DOHH2 (cell line): ENCODE measurements at regions not wholly inside any gene's neighbourhood (a gene's known extent, or its start where the extent isn't known, plus 50 kb on each side); places are given as distances from the start of the nearest gene placed in this dataset.

ENCODE experiments used
- H3F3A ChIP-seq: fragments of 200-600 bp; sonication (generic), shearing (Covaris generic); 2 replicates; pipeline ENCODE4 v1.6.0; 2016; ENCODE audit warnings: antibody characterized with exemption, mild to moderate bottlenecking; ENCODE audit not compliant: control insufficient read depth, insufficient read depth
- H3K27ac ChIP-seq: fragments of 200-600 bp; sonication (generic); 2 replicates; pipeline ENCODE4 v1.5.1; 2014; ENCODE audit warnings: low read depth, mild to moderate bottlenecking, low read length, moderate library complexity
- H3K27me3 ChIP-seq: fragments of 200-600 bp; sonication (generic); 2 replicates; pipeline ENCODE4 v1.6.1; 2014; ENCODE audit warnings: mild to moderate bottlenecking, low read length, mixed read lengths; ENCODE audit not compliant: control insufficient read depth
- H3K36me3 ChIP-seq: fragments of 200-600 bp; sonication (generic); 2 replicates; pipeline ENCODE4 v1.6.1; 2014; ENCODE audit warnings: mild to moderate bottlenecking, low read length, moderate library complexity, mixed read lengths; ENCODE audit not compliant: control insufficient read depth
- H3K4me1 ChIP-seq: fragments of 200-600 bp; sonication (generic); 2 replicates; pipeline ENCODE4 v1.6.1; 2014; ENCODE audit warnings: mild to moderate bottlenecking, low read length, mixed read lengths; ENCODE audit not compliant: control insufficient read depth
- H3K4me2 ChIP-seq: fragments of 200-600 bp; sonication (generic); 2 replicates; pipeline ENCODE4 v1.6.0; 2014; ENCODE audit warnings: mild to moderate bottlenecking, low read length, moderate library complexity
- H3K4me3 ChIP-seq: fragments of 200-600 bp; sonication (generic); 2 replicates; pipeline ENCODE4 v1.5.1; 2014; ENCODE audit warnings: mild to moderate bottlenecking, low read length, mixed read lengths
- H3K79me2 ChIP-seq: fragments of 200-600 bp; sonication (generic); 2 replicates; pipeline ENCODE4 v1.6.1; 2014; ENCODE audit warnings: mild to moderate bottlenecking, low read length, mixed read lengths; ENCODE audit not compliant: control insufficient read depth
- H3K9me2 ChIP-seq: fragments of 200-600 bp; sonication (generic); replicated peaks from 2 replicates; pipeline ENCODE4 v1.6.1; 2014; ENCODE audit warnings: mild to moderate bottlenecking, low read length, mixed read lengths; ENCODE audit not compliant: control insufficient read depth
- H3K9me3 ChIP-seq: fragments of 200-600 bp; sonication (generic); 2 replicates; pipeline ENCODE4 v1.6.1; 2014; ENCODE audit warnings: antibody characterized with exemption, low read length, mixed read lengths; ENCODE audit not compliant: control insufficient read depth, insufficient read depth
- H4K20me1 ChIP-seq: fragments of 200-600 bp; sonication (generic); 2 replicates; pipeline ENCODE4 v1.6.0; 2014; ENCODE audit warnings: low read depth, mild to moderate bottlenecking, antibody characterized with exemption, low read length, moderate library complexity; ENCODE audit not compliant: control insufficient read depth, insufficient read depth
- CTCF ChIP-seq: fragments of 200-600 bp; sonication (generic); IDR thresholded peaks from one replicate; pipeline ENCODE4 v1.5.1; 2014; ENCODE audit warnings: antibody characterized with exemption, mild to moderate bottlenecking, low read depth, low read length; ENCODE audit not compliant: poor library complexity, severe bottlenecking
- EZH2phosphoT487 ChIP-seq: fragments of 200-600 bp; sonication (generic); IDR thresholded peaks from 2 replicates; pipeline ENCODE4 v1.6.1; 2017; ENCODE audit warnings: borderline replicate concordance, mild to moderate bottlenecking, antibody characterized with exemption, low read length, moderate library complexity, mixed read lengths

- H3K9me2 ChIP-seq = no peaks in the 10 kb centered on the region
- H3K9me3 ChIP-seq = no peaks in the 10 kb centered on the region
- H3K4me1 ChIP-seq = no peaks in the 10 kb centered on the region
- H3K79me2 ChIP-seq = no peaks in the 10 kb centered on the region
- H3K27me3 ChIP-seq = no peaks in the 10 kb centered on the region
- TF ChIP-seq EZH2phosphoT487 = no peak
- TF ChIP-seq CTCF = no peak
- no peak overlapping the region for H3K27ac ChIP-seq
- H4K20me1 ChIP-seq = no peaks in the 10 kb centered on the region
- no peaks in the 10 kb centered on the region for H3F3A ChIP-seq
- no peak overlapping the region for H3K4me3 ChIP-seq
- H3K36me3 ChIP-seq = no peaks in the 10 kb centered on the region
- no peak overlapping the region for H3K4me2 ChIP-seq
These were observed 118.7 kb upstream of the PCED1B start for GRCh38 chr12:46960681-46961080.

- no peak overlapping the region for H3K27ac ChIP-seq
- H3K4me3 ChIP-seq = no peak overlapping the region
- H3K4me1 ChIP-seq = no peaks in the 10 kb centered on the region
- H3K9me3 ChIP-seq = no peaks in the 10 kb centered on the region
- no peak overlapping the region for H3K4me2 ChIP-seq
- no peaks in the 10 kb centered on the region for H3K36me3 ChIP-seq
- no peaks in the 10 kb centered on the region for H3F3A ChIP-seq
- H3K79me2 ChIP-seq = no peaks in the 10 kb centered on the region
- no peaks in the 10 kb centered on the region for H3K9me2 ChIP-seq
- H4K20me1 ChIP-seq = no peaks in the 10 kb centered on the region
- H3K27me3 ChIP-seq = no peaks in the 10 kb centered on the region
- TF ChIP-seq EZH2phosphoT487 (no peak), CTCF (no peak)
These were observed 116.2 kb upstream of the PCED1B start for GRCh38 chr12:46963191-46963590.

- H3K27ac ChIP-seq = no peak overlapping the region
These were observed 115.1 kb upstream of the PCED1B start for GRCh38 chr12:46963977-46964971.

More at GRCh38 chr12:46963977-46964971, 115.1 kb upstream of the PCED1B start:
- H3K9me2 ChIP-seq = no peaks in the 10 kb centered on the region
- H3K27me3 ChIP-seq = no peaks in the 10 kb centered on the region
- no peaks in the 10 kb centered on the region for H4K20me1 ChIP-seq
- H3K4me2 ChIP-seq = no peak overlapping the region
- no peaks in the 10 kb centered on the region for H3K4me1 ChIP-seq
- no peaks in the 10 kb centered on the region for H3K79me2 ChIP-seq
- H3K4me3 ChIP-seq = no peak overlapping the region
- no peaks in the 10 kb centered on the region for H3K9me3 ChIP-seq
- TF ChIP-seq EZH2phosphoT487 (no peak), CTCF (no peak)
- no peaks in the 10 kb centered on the region for H3F3A ChIP-seq
- H3K36me3 ChIP-seq = no peaks in the 10 kb centered on the region
